8988T (cell line): ENCODE measurements at regions not wholly inside any gene's neighbourhood (a gene's known extent, or its start where the extent isn't known, plus 50 kb on each side); places are given as distances from the start of the nearest gene placed in this dataset.
"Not testable (repeated sequence)": the region's sequence is repeated elsewhere in the genome, so short reads cannot be mapped to it uniquely, and the experiment has no call there.

Experiments
- DNase-seq: peaks from one replicate; pipeline ENCODE4 v3.0.0; 2011

- DNase-seq = not testable (repeated sequence)
Measured at GRCh38 chr3:27551413-27551812, 67.2 kb upstream of the SLC4A7 start.

GRCh38 chr3:27545061-27545460 lies 60.9 kb upstream of the SLC4A7 start:
- no peak for DNase-seq

- no peak for DNase-seq
Measured at GRCh38 chr3:27544372-27544865, 60.2 kb upstream of the SLC4A7 start.

GRCh38 chr3:27542476-27542875 lies 58.3 kb upstream of the SLC4A7 start:
- no peak for DNase-seq

- no peak for DNase-seq
Measured at GRCh38 chr3:27540231-27540630, 56.0 kb upstream of the SLC4A7 start.

- no peak for DNase-seq
Measured at GRCh38 chr3:27536491-27536890, 52.3 kb upstream of the SLC4A7 start.

GRCh38 chr3:27535809-27536392 lies 51.7 kb upstream of the SLC4A7 start:
- DNase-seq = no peak

GRCh38 chr3:27533718-27534573 lies 49.8 kb upstream of the SLC4A7 start:
- DNase-seq = peak; percentile 47
